Nephron (organoid): ENCODE measurements at regions not wholly inside any gene's neighbourhood (a gene's known extent, or its start where the extent isn't known, plus 50 kb on each side); places are given as distances from the start of the nearest gene placed in this dataset.
"Not testable (repeated sequence)": the region's sequence is repeated elsewhere in the genome, so short reads cannot be mapped to it uniquely, and the experiment has no call there.

Experiments used
- H3K27ac Mint-ChIP-seq, 3 experiments: 2 replicates each; pipeline ENCODE4 v1.8.0; 2020; ENCODE audit warnings: mixed read lengths in 3 of 3, mild to moderate bottlenecking in 2 of 3, moderate library complexity in 1 of 3
- H3K27me3 Mint-ChIP-seq: 2 replicates; pipeline ENCODE4 v1.8.0; 2021; ENCODE audit warnings: low read depth, mild to moderate bottlenecking, moderate library complexity, mixed read lengths
- H3K36me3 Mint-ChIP-seq: 2 replicates; pipeline ENCODE4 v1.8.0; 2020; ENCODE audit warnings: low read depth, mixed read lengths
- H3K4me1 Mint-ChIP-seq: 2 replicates; pipeline ENCODE4 v1.8.0; 2020; ENCODE audit warnings: mixed read lengths
- H3K4me3 Mint-ChIP-seq, 3 experiments: 2 replicates each; pipeline ENCODE4 v1.8.0; 2020; ENCODE audit warnings: mild to moderate bottlenecking in 3 of 3, mixed read lengths in 3 of 3, moderate library complexity in 2 of 3
- H3K9me3 Mint-ChIP-seq: 2 replicates; pipeline ENCODE4 v1.8.0; 2020; ENCODE audit warnings: mixed read lengths
- TF ChIP-seq, protein P1 (sequence below), 3 experiments: fragments of 200-600 bp; sonication (generic); IDR thresholded peaks; one replicate each; pipeline ENCODE4 v1.5.0; 2021; ENCODE audit warnings: antibody characterized with exemption in 3 of 3; ENCODE audit not compliant: unreplicated experiment in 3 of 3

DNA sequence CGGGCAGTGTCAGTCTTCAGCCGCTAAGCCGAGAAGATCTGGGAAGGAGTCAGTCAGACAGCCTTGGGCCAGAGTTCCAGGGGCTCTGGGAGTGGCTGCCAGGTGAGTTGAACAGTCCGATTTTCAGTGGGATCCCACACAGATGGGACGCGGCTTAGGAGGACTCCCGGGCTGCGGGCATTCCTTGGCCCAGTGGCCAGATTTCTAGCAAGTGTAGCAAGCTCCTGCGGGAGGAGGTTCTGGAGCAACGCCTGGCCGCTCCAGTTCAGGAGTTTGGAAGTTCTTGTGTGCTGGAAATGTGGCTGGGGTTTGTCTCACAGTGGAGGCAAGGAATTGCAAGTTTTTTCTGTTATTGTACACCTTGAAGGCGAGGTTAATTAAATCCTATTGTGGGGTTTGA lies 414.0 kb upstream of the EPHA7 start:
- H3K36me3 Mint-ChIP-seq, H3K4me1 Mint-ChIP-seq, H3K4me3 Mint-ChIP-seq, H3K27ac Mint-ChIP-seq: not testable (repeated sequence)
- H3K9me3 Mint-ChIP-seq = peaks cover 14% of the 10 kb centered on the region
- peaks cover 44% of the 10 kb centered on the region for H3K27me3 Mint-ChIP-seq

DNA sequence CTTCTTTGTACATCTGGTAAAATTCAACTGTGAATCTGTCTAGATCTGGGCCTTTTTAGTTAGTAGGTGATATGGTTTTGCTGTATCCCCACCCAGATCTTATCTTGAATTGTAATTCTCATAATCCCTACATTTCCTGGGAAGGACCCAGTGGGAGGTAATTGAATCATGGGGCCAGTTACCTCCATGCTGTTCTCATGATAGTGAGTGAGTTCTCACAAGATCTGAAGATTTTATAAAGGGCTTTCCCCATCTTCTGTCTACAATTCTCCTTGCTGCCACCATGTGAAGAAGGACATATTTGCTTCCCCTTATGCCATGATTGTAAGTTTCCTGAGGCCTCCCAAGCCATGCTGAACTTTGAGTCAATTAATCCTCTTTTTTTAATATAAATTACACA lies 410.4 kb upstream of the EPHA7 start:
- not testable (repeated sequence) for H3K9me3 Mint-ChIP-seq, H3K36me3 Mint-ChIP-seq, H3K4me3 Mint-ChIP-seq, H3K27ac Mint-ChIP-seq, H3K4me1 Mint-ChIP-seq
- H3K27me3 Mint-ChIP-seq = peaks cover 32% of the 10 kb centered on the region

GRCh38 chr6:93829009-93829408 lies 409.6 kb upstream of the EPHA7 start:
- TF ChIP-seq, protein P1, sequence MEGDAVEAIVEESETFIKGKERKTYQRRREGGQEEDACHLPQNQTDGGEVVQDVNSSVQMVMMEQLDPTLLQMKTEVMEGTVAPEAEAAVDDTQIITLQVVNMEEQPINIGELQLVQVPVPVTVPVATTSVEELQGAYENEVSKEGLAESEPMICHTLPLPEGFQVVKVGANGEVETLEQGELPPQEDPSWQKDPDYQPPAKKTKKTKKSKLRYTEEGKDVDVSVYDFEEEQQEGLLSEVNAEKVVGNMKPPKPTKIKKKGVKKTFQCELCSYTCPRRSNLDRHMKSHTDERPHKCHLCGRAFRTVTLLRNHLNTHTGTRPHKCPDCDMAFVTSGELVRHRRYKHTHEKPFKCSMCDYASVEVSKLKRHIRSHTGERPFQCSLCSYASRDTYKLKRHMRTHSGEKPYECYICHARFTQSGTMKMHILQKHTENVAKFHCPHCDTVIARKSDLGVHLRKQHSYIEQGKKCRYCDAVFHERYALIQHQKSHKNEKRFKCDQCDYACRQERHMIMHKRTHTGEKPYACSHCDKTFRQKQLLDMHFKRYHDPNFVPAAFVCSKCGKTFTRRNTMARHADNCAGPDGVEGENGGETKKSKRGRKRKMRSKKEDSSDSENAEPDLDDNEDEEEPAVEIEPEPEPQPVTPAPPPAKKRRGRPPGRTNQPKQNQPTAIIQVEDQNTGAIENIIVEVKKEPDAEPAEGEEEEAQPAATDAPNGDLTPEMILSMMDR (IDR thresholded peaks at IDR 0.05; ENCODE audit: unreplicated experiment in 3 of 3) = no peak
- H3K4me3 Mint-ChIP-seq = no peak overlapping the region

DNA sequence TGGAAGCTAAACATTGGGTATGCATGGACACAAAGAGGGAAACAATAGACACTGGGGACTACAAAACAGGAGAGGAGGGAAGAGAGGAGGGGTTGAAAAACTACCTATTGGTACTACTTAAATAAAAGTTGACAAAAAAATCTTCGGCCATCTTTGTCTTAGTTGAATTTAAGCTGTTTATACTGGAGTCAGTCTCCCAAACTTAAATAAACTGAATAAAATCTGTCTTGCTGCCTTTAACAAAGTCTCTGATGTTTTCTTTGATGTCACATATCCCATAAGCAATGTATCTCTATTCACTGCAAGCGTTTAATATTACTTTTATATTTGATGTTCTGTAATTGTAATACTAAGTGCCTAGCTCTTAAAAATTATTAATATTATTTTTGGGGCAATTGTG lies 409.2 kb upstream of the EPHA7 start:
- peaks cover 2% of the 10 kb centered on the region for H3K9me3 Mint-ChIP-seq
- H3K27ac Mint-ChIP-seq = no peak overlapping the region
- no peaks in the 10 kb centered on the region for H3K36me3 Mint-ChIP-seq
- peaks cover 20% of the 10 kb centered on the region for H3K27me3 Mint-ChIP-seq
- no peaks in the 10 kb centered on the region for H3K4me1 Mint-ChIP-seq
- no peak overlapping the region for H3K4me3 Mint-ChIP-seq
- TF ChIP-seq, protein P1 (IDR thresholded peaks at IDR 0.05; ENCODE audit: unreplicated experiment in 3 of 3) = no peak

More at GRCh38 chr6:93829009-93829408, 409.6 kb upstream of the EPHA7 start:
- Mint-ChIP-seq H3K4me1 (no peaks in the 10 kb centered on the region), H3K36me3 (no peaks in the 10 kb centered on the region), H3K9me3 (peaks cover 2% of the 10 kb centered on the region), H3K27me3 (peaks cover 24% of the 10 kb centered on the region), H3K27ac (no peak overlapping the region)

DNA sequence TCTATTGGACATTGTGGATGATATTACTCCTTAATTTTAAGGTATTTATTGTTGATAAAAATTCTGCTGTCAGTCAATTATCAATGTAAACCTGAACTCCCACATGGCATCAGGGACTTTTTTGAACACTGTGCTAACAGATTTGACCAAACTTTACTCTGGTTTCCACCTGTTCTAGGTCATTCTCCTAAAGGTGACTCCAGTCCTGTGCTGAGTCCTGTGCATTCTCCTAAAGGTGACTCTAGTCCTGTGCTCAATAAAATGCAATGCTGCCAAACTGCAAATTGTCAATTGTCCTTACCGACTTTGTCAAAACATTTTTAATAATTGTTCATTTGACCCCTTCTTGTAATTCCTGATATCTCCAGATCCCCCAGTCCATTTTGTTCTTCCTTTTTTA lies 408.4 kb upstream of the EPHA7 start:
- peaks cover 12% of the 10 kb centered on the region for H3K27me3 Mint-ChIP-seq
- no peaks in the 10 kb centered on the region for H3K36me3 Mint-ChIP-seq
- TF ChIP-seq, protein P1 (IDR thresholded peaks at IDR 0.05; ENCODE audit: unreplicated experiment in 3 of 3) = no peak
- H3K4me3 Mint-ChIP-seq = no peak overlapping the region
- peaks cover 2% of the 10 kb centered on the region for H3K9me3 Mint-ChIP-seq
- H3K4me1 Mint-ChIP-seq = no peaks in the 10 kb centered on the region
- no peak overlapping the region for H3K27ac Mint-ChIP-seq

GRCh38 chr6:93825950-93826349 lies 406.6 kb upstream of the EPHA7 start:
- Mint-ChIP-seq H3K27ac (no peak overlapping the region), H3K4me3 (no peak overlapping the region), H3K27me3 (no peaks in the 10 kb centered on the region), H3K9me3 (peaks cover 2% of the 10 kb centered on the region), H3K4me1 (no peaks in the 10 kb centered on the region), H3K36me3 (no peaks in the 10 kb centered on the region)
- TF ChIP-seq, protein P1 (IDR thresholded peaks at IDR 0.05; ENCODE audit: unreplicated experiment in 3 of 3) = no peak

- Mint-ChIP-seq H3K9me3 (peaks cover 2% of the 10 kb centered on the region), H3K4me1 (no peaks in the 10 kb centered on the region), H3K27me3 (no peaks in the 10 kb centered on the region), H3K4me3 (no peak overlapping the region), H3K27ac (no peak overlapping the region), H3K36me3 (no peaks in the 10 kb centered on the region)
- TF ChIP-seq, protein P1 (IDR thresholded peaks at IDR 0.05; ENCODE audit: unreplicated experiment in 3 of 3) = no peak
These were observed 404.1 kb upstream of the EPHA7 start for GRCh38 chr6:93823489-93823888.
